WTC11 (cell line): ENCODE measurements at regions not wholly inside any gene's neighbourhood (a gene's known extent, or its start where the extent isn't known, plus 50 kb on each side); places are given as distances from the start of the nearest gene placed in this dataset.

Experiments used
- ATAC-seq: fragments of 200-7000 bp; cut with Tn5 transposase; 2 replicates; pipeline ENCODE4 v1.10.0; 2021; ENCODE audit warnings: mild to moderate bottlenecking, moderate library complexity
- CTCF ChIA-PET: fragments of 300-600 bp; sonication (Branson Sonifier 250); formaldehyde crosslinking; loops from one replicate; lab custom pipeline; 2021; ENCODE audit warnings: antibody characterized with exemption; lab: Charles Lee
- POLR2A ChIA-PET: fragments of 350-600 bp; sonication (Branson Sonifier 250); formaldehyde crosslinking; loops from one replicate; lab custom pipeline; 2021; ENCODE audit warnings: antibody characterized with exemption; lab: Charles Lee
- DNase-seq: peaks from one replicate; pipeline ENCODE4 v3.0.0; 2021; ENCODE audit warnings: low spot score
- H3K27ac Mint-ChIP-seq: 2 replicates; pipeline ENCODE4 v1.8.0; 2021; ENCODE audit warnings: mixed read lengths
- H3K27me3 Mint-ChIP-seq: 2 replicates; pipeline ENCODE4 v1.8.0; 2021; ENCODE audit warnings: low read depth, mild to moderate bottlenecking, moderate library complexity, mixed read lengths
- H3K36me3 Mint-ChIP-seq: 2 replicates; pipeline ENCODE4 v1.8.0; 2021; ENCODE audit warnings: mixed read lengths
- H3K4me1 Mint-ChIP-seq: 2 replicates; pipeline ENCODE4 v1.8.0; 2022; ENCODE audit warnings: mixed read lengths
- H3K4me3 Mint-ChIP-seq: 2 replicates; pipeline ENCODE4 v1.8.0; 2021; ENCODE audit warnings: mild to moderate bottlenecking, moderate library complexity, mixed read lengths
- H3K9me3 Mint-ChIP-seq: 2 replicates; pipeline ENCODE4 v1.8.0; 2021; ENCODE audit warnings: mixed read lengths
- GABPB1 ChIP-seq: sonication (generic); formaldehyde crosslinking; IDR thresholded peaks from 2 replicates; pipeline ENCODE4 v1.8.1; 2023; ENCODE audit warnings: mild to moderate bottlenecking, missing genetic modification reagents
- GTF2I ChIP-seq: fragments of 250-450 bp; sonication (Bioruptor Pico); conservative IDR thresholded peaks from 2 replicates; pipeline ENCODE4 v1.4.0; 2021; ENCODE audit warnings: mild to moderate bottlenecking
- HMGA2 ChIP-seq: fragments of 250-450 bp; sonication (Bioruptor Pico); IDR thresholded peaks from 2 replicates; pipeline ENCODE4 v1.4.0; 2021; ENCODE audit warnings: mild to moderate bottlenecking, moderate library complexity
- KAT7 ChIP-seq: sonication (generic); formaldehyde crosslinking; IDR thresholded peaks from 2 replicates; pipeline ENCODE4 v1.8.1; 2023; ENCODE audit warnings: missing genetic modification reagents, mild to moderate bottlenecking, borderline replicate concordance
- OVOL2 ChIP-seq: fragments of 250-450 bp; sonication (Bioruptor Pico); IDR thresholded peaks from 2 replicates; pipeline ENCODE4 v1.9.0; 2021; ENCODE audit warnings: mild to moderate bottlenecking, borderline replicate concordance
- SMAD3 ChIP-seq: sonication (generic); formaldehyde crosslinking; IDR thresholded peaks from 2 replicates; pipeline ENCODE4 v1.8.0; 2022; ENCODE audit warnings: missing genetic modification reagents, mild to moderate bottlenecking, borderline replicate concordance
- TEAD1 ChIP-seq: sonication (generic); formaldehyde crosslinking; IDR thresholded peaks from 2 replicates; pipeline ENCODE4 v1.8.0; 2022; ENCODE audit warnings: mild to moderate bottlenecking, missing genetic modification reagents
- ZNF138 ChIP-seq: sonication (generic); formaldehyde crosslinking; conservative IDR thresholded peaks from 2 replicates; pipeline ENCODE4 v1.8.1; 2022; ENCODE audit warnings: mild to moderate bottlenecking, moderate library complexity, missing genetic modification reagents
- ZNF232 ChIP-seq: sonication (generic); formaldehyde crosslinking; IDR thresholded peaks from 2 replicates; pipeline ENCODE4 v1.8.0; 2022; ENCODE audit warnings: mild to moderate bottlenecking, missing genetic modification reagents
- ZNF263 ChIP-seq: sonication (generic); formaldehyde crosslinking; IDR thresholded peaks from 2 replicates; pipeline ENCODE4 v1.8.1; 2022; ENCODE audit warnings: low read depth, mild to moderate bottlenecking, moderate library complexity, missing genetic modification reagents
- ZNF671 ChIP-seq: fragments of 250-450 bp; sonication (Bioruptor Pico); IDR thresholded peaks from 2 replicates; pipeline ENCODE4 v1.8.0; 2021; ENCODE audit warnings: mild to moderate bottlenecking
- TF ChIP-seq, protein P1 (sequence below): sonication (generic); formaldehyde crosslinking; conservative IDR thresholded peaks from 2 replicates; pipeline ENCODE4 v1.8.1; 2022; ENCODE audit warnings: mild to moderate bottlenecking, missing genetic modification reagents
- TF ChIP-seq, protein P2 (sequence below): fragments of 250-450 bp; sonication (Bioruptor Pico); IDR thresholded peaks from 2 replicates; pipeline ENCODE4 v1.8.0; 2021; ENCODE audit warnings: mild to moderate bottlenecking
- TF ChIP-seq, protein P3 (sequence below): sonication (generic); formaldehyde crosslinking; IDR thresholded peaks from 2 replicates; pipeline ENCODE4 v1.8.1; 2022; ENCODE audit warnings: mild to moderate bottlenecking, missing genetic modification reagents, moderate library complexity, borderline replicate concordance
- TF ChIP-seq, protein P4 (sequence below): sonication (generic); formaldehyde crosslinking; IDR thresholded peaks from 2 replicates; pipeline ENCODE4 v1.8.1; 2022; ENCODE audit warnings: low read depth, mild to moderate bottlenecking, moderate library complexity, missing genetic modification reagents, borderline replicate concordance
- TF ChIP-seq, protein P5 (sequence below): sonication (generic); formaldehyde crosslinking; IDR thresholded peaks from 2 replicates; pipeline ENCODE4 v1.8.0; 2023; ENCODE audit warnings: missing genetic modification reagents, mild to moderate bottlenecking, borderline replicate concordance
- TF ChIP-seq, protein P6 (sequence below): sonication (generic); formaldehyde crosslinking; IDR thresholded peaks from 2 replicates; pipeline ENCODE4 v1.8.1; 2022; ENCODE audit warnings: low read depth, missing genetic modification reagents, borderline replicate concordance
- TF ChIP-seq, protein P7 (sequence below): sonication (generic); formaldehyde crosslinking; IDR thresholded peaks from 2 replicates; pipeline ENCODE4 v1.8.1; 2022; ENCODE audit warnings: missing genetic modification reagents, borderline replicate concordance
- TF ChIP-seq, protein P8 (sequence below): sonication (generic); formaldehyde crosslinking; IDR thresholded peaks from 2 replicates; pipeline ENCODE4 v1.8.0; 2022; ENCODE audit warnings: mild to moderate bottlenecking, missing genetic modification reagents

DNA sequence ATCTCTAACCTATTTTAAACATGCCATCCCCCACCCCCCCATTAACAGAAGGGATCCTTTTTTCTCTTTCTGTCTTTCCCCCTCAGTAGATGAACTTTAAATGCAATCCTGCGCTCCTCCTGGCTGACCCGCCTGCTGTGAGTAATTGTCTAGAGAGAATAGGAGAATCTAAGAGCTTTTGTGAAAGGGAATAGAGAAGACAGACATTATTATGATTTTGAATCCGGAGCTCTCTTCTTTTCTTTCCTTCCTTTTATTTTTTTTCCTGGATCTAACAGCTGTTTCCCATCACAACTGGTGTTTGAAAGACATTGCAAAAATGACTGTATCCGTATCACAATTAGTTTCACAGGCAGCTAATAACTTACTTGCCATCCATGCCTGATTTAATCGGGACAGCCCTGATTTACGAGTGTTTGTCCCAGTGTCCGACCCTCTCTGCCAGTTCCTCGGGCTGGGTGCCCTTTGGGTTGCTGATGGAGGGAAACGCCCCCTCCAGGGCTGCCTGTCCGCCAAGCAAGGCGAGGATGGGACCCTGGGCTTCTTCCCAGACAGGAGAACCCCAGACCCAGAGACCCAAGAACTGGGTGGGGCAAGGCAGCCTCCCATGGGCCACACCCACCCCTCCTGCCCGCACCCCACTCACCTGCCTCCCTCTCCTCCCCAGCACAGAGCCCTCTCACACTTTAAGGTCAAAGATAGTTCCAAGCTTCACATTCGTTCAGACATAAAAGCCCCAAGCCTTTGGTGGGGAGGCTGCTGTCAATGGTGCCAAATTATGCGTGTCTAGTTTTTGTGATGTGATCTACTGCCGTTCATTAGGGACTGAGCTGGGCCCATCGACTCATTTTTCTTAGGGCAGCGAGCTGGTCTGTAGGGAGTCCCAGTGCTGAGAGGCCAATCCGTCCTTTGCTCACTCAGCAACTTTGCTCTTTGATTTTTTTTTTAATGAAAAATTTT lies 231.7 kb downstream of the ZNF516 start:
- Mint-ChIP-seq H3K27me3 (no peaks in the 10 kb centered on the region), H3K4me3 (no peak overlapping the region), H3K27ac (no peak overlapping the region), H3K9me3 (no peaks in the 10 kb centered on the region), H3K4me1 (peaks cover 42% of the 10 kb centered on the region), H3K36me3 (no peaks in the 10 kb centered on the region)
- CTCF ChIA-PET, result interaction anchor here (0.5 to 1.2 kb wide), 2 partner anchors 11 to 447 kb away, joined by 3 read pairs; no protein-coding TSS in a partner anchor
- no peak; the same call in 1 of the 2 replicates for ATAC-seq
- no peak for DNase-seq
- POLR2A ChIA-PET, result no interaction called here
- no peak for TF ChIP-seq GTF2I
- TF ChIP-seq, protein P1, sequence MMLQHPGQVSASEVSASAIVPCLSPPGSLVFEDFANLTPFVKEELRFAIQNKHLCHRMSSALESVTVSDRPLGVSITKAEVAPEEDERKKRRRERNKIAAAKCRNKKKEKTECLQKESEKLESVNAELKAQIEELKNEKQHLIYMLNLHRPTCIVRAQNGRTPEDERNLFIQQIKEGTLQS (CRISPR knock-in tag), result no peak
- TF ChIP-seq, protein P2, sequence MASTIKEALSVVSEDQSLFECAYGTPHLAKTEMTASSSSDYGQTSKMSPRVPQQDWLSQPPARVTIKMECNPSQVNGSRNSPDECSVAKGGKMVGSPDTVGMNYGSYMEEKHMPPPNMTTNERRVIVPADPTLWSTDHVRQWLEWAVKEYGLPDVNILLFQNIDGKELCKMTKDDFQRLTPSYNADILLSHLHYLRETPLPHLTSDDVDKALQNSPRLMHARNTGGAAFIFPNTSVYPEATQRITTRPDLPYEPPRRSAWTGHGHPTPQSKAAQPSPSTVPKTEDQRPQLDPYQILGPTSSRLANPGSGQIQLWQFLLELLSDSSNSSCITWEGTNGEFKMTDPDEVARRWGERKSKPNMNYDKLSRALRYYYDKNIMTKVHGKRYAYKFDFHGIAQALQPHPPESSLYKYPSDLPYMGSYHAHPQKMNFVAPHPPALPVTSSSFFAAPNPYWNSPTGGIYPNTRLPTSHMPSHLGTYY (CRISPR knock-in tag), result no peak
- TF ChIP-seq, protein P3, sequence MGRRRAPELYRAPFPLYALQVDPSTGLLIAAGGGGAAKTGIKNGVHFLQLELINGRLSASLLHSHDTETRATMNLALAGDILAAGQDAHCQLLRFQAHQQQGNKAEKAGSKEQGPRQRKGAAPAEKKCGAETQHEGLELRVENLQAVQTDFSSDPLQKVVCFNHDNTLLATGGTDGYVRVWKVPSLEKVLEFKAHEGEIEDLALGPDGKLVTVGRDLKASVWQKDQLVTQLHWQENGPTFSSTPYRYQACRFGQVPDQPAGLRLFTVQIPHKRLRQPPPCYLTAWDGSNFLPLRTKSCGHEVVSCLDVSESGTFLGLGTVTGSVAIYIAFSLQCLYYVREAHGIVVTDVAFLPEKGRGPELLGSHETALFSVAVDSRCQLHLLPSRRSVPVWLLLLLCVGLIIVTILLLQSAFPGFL (CRISPR knock-in tag), result no peak

DNA sequence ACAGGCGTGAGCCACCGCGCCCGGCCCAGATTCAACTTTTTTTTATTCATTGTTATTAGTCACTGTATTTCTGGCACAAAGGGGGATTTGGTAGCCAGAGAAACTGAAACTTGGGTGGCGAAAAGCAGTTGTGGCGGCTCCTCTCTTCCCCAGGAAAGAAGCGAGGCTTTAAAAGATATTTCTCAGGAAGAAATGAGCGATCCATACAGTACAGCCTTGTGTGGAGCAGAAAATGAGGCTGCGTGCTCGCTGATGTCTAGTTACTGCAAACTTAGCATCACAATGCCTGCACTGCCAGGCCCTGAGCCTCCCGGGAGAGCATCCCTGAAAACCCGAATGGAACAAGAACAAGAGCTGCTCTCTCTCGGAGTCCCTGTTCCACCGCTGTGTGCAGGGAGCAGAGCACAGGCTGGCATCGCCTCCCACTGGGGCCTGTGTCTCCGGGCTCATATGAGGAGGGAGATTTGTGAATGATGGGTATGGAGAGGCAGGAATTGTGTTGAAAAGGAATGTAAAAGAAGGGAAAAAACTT lies 234.0 kb downstream of the ZNF516 start:
- peak overlapping the region; percentile 75; the same call in 1 of the 2 replicates for H3K27ac Mint-ChIP-seq
- peaks cover 59% of the 10 kb centered on the region for H3K4me1 Mint-ChIP-seq
- CTCF ChIA-PET, result interaction anchor here (0.7 kb wide), 1 partner anchor 115 kb away, joined by 4 read pairs; no protein-coding TSS in a partner anchor
- H3K9me3 Mint-ChIP-seq, result no peaks in the 10 kb centered on the region
- DNase-seq, result peak; percentile 30
- no peak overlapping the region for H3K4me3 Mint-ChIP-seq
- POLR2A ChIA-PET, result no interaction called here
- no peaks in the 10 kb centered on the region for H3K27me3 Mint-ChIP-seq
- H3K36me3 Mint-ChIP-seq, result no peaks in the 10 kb centered on the region
- peak; percentile 62 for ATAC-seq
- TF ChIP-seq OVOL2 (CRISPR knock-in tag), result no peak
- TF ChIP-seq, protein P4, sequence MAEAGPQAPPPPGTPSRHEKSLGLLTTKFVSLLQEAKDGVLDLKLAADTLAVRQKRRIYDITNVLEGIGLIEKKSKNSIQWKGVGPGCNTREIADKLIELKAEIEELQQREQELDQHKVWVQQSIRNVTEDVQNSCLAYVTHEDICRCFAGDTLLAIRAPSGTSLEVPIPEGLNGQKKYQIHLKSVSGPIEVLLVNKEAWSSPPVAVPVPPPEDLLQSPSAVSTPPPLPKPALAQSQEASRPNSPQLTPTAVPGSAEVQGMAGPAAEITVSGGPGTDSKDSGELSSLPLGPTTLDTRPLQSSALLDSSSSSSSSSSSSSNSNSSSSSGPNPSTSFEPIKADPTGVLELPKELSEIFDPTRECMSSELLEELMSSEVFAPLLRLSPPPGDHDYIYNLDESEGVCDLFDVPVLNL (CRISPR knock-in tag), result no peak
- TF ChIP-seq ZNF671 (CRISPR knock-in tag), result no peak
- no peak for TF ChIP-seq TEAD1 (CRISPR knock-in tag)
- TF ChIP-seq, protein P5, sequence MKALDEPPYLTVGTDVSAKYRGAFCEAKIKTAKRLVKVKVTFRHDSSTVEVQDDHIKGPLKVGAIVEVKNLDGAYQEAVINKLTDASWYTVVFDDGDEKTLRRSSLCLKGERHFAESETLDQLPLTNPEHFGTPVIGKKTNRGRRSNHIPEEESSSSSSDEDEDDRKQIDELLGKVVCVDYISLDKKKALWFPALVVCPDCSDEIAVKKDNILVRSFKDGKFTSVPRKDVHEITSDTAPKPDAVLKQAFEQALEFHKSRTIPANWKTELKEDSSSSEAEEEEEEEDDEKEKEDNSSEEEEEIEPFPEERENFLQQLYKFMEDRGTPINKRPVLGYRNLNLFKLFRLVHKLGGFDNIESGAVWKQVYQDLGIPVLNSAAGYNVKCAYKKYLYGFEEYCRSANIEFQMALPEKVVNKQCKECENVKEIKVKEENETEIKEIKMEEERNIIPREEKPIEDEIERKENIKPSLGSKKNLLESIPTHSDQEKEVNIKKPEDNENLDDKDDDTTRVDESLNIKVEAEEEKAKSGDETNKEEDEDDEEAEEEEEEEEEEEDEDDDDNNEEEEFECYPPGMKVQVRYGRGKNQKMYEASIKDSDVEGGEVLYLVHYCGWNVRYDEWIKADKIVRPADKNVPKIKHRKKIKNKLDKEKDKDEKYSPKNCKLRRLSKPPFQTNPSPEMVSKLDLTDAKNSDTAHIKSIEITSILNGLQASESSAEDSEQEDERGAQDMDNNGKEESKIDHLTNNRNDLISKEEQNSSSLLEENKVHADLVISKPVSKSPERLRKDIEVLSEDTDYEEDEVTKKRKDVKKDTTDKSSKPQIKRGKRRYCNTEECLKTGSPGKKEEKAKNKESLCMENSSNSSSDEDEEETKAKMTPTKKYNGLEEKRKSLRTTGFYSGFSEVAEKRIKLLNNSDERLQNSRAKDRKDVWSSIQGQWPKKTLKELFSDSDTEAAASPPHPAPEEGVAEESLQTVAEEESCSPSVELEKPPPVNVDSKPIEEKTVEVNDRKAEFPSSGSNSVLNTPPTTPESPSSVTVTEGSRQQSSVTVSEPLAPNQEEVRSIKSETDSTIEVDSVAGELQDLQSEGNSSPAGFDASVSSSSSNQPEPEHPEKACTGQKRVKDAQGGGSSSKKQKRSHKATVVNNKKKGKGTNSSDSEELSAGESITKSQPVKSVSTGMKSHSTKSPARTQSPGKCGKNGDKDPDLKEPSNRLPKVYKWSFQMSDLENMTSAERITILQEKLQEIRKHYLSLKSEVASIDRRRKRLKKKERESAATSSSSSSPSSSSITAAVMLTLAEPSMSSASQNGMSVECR (CRISPR knock-in tag), result no peak
- no peak for TF ChIP-seq SMAD3 (CRISPR knock-in tag)
- TF ChIP-seq, protein P6, sequence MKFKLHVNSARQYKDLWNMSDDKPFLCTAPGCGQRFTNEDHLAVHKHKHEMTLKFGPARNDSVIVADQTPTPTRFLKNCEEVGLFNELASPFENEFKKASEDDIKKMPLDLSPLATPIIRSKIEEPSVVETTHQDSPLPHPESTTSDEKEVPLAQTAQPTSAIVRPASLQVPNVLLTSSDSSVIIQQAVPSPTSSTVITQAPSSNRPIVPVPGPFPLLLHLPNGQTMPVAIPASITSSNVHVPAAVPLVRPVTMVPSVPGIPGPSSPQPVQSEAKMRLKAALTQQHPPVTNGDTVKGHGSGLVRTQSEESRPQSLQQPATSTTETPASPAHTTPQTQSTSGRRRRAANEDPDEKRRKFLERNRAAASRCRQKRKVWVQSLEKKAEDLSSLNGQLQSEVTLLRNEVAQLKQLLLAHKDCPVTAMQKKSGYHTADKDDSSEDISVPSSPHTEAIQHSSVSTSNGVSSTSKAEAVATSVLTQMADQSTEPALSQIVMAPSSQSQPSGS (CRISPR knock-in tag), result no peak
- no peak for TF ChIP-seq HMGA2 (CRISPR knock-in tag)
- TF ChIP-seq ZNF232 (CRISPR knock-in tag), result no peak
- TF ChIP-seq GABPB1 (CRISPR knock-in tag), result no peak
- TF ChIP-seq KAT7, result no peak
- TF ChIP-seq, protein P7, sequence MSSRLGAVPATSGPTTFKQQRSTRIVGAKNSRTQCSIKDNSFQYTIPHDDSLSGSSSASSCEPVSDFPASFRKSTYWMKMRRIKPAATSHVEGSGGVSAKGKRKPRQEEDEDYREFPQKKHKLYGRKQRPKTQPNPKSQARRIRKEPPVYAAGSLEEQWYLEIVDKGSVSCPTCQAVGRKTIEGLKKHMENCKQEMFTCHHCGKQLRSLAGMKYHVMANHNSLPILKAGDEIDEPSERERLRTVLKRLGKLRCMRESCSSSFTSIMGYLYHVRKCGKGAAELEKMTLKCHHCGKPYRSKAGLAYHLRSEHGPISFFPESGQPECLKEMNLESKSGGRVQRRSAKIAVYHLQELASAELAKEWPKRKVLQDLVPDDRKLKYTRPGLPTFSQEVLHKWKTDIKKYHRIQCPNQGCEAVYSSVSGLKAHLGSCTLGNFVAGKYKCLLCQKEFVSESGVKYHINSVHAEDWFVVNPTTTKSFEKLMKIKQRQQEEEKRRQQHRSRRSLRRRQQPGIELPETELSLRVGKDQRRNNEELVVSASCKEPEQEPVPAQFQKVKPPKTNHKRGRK (CRISPR knock-in tag), result no peak
- TF ChIP-seq, protein P8, sequence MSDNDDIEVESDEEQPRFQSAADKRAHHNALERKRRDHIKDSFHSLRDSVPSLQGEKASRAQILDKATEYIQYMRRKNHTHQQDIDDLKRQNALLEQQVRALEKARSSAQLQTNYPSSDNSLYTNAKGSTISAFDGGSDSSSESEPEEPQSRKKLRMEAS, result no peak
- no peak for TF ChIP-seq ZNF263
- TF ChIP-seq ZNF138 (CRISPR knock-in tag), result no peak
